Choroid plexus epithelial cell (primary cell): ENCODE measurements at regions not wholly inside any gene's neighbourhood (a gene's known extent, or its start where the extent isn't known, plus 50 kb on each side); places are given as distances from the start of the nearest gene placed in this dataset.
"Not testable (repeated sequence)": the region's sequence is repeated elsewhere in the genome, so short reads cannot be mapped to it uniquely, and the experiment has no call there.

Experiments used
- DNase-seq: peaks from one replicate; pipeline ENCODE4 v3.0.0-alpha.2; 2010; ENCODE audit warnings: low read depth
- H3K4me3 ChIP-seq: 2 replicates; pipeline ENCODE4 v1.5.1; 2011; ENCODE audit warnings: low read depth, mild to moderate bottlenecking, control low read depth, low read length, moderate library complexity
- TF ChIP-seq, protein P1 (sequence below): conservative IDR thresholded peaks from 2 replicates; pipeline ENCODE4 v1.5.1; 2011; ENCODE audit warnings: low read depth, mild to moderate bottlenecking, control low read depth, inconsistent platforms, low read length, moderate library complexity

DNA sequence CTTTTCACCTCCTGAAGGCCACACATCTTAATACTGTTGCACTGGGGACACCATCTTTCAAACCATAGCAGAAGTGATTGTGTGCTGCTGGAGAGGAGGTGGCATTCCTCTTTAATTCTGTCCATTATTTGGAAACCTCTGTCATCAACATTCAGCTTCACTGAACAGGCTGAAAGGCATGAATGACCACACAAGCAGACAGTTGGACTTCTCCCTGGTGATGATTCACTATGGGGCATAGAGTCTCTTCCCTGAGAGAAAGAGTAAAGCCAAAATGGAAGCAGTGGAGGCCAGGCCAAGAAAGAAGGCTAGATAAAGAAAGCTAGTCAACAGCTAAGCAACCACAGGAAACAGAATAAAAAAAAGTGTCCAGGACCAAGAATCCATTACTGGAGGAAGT lies 113.1 kb upstream of the VSTM2A start:
- TF ChIP-seq, protein P1, sequence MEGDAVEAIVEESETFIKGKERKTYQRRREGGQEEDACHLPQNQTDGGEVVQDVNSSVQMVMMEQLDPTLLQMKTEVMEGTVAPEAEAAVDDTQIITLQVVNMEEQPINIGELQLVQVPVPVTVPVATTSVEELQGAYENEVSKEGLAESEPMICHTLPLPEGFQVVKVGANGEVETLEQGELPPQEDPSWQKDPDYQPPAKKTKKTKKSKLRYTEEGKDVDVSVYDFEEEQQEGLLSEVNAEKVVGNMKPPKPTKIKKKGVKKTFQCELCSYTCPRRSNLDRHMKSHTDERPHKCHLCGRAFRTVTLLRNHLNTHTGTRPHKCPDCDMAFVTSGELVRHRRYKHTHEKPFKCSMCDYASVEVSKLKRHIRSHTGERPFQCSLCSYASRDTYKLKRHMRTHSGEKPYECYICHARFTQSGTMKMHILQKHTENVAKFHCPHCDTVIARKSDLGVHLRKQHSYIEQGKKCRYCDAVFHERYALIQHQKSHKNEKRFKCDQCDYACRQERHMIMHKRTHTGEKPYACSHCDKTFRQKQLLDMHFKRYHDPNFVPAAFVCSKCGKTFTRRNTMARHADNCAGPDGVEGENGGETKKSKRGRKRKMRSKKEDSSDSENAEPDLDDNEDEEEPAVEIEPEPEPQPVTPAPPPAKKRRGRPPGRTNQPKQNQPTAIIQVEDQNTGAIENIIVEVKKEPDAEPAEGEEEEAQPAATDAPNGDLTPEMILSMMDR, result no peak
- H3K4me3 ChIP-seq, result no peak overlapping the region
- no peak for DNase-seq

DNA sequence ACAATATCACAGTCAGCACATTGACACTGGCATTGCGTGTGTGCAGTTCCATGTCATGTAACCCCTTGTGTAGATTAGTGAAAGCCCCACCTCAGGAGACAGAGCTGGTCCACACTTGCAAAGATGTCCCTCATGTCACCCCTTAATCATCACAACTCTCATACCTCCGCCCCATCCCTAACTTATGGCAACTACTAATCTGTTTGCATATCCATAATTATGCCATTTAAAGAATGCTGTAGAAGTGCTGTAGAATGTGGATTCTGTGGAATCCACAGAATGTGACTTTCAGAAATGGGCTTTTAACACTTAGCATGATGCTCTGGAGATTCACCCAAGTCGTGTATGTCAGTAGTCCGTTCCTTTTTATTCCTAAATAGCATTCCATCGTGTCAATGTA lies 102.8 kb upstream of the VSTM2A start:
- TF ChIP-seq, protein P1, result no peak
- DNase-seq, result no peak

DNA sequence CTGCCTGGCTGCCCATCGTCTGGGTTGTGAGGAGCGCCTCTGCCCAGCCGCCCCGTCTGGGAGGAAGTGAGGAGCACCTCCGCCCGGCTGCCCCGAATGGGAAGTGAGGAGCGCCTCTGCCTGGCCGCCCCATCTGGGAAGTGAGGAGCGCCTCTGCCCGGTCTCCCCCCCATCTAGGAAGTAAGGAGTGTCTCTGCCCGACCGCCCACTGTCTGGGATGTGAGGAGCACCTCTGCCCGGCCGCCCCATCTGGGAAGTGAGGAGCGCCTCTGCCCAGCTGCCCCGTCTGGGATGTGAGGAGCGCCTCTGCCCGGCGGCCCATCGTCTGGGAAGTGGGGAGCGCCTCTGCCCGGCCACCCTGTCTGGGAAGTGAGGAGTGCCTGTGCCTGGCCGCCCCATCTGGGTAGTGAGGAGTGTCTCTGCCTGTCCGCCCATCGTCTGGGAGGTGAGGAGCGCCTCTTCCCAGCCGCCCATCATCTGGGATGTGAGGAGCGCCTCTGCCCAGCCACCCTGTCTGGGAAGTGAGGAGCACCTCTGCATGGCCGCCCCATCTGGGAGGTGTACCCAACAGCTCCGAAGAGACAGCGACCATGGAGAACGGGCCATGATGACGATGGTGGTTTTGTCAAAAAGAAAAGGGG lies 98.0 kb upstream of the VSTM2A start:
- not testable (repeated sequence) for DNase-seq, H3K4me3 ChIP-seq

More for the DNA sequence above, 102.8 kb upstream of the VSTM2A start:
- no peak overlapping the region for H3K4me3 ChIP-seq

DNA sequence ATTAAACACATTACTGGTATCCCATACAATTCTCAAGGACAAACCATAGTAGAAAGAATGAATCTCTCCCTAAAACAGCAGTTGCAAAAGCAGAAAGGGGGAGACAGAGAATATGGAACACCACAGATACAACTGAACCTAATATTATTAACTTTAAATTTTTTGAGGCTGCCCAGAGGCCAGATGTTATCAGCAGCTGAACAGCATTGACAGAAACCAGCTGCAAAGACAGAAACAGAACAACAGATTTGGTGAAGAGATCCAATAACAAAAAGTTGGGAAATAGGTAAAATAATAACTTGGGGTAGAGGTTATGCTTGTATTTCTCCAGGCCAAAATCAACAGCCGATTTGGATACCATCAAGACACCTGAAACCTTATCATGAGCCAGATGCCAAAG lies 89.0 kb upstream of the VSTM2A start:
- not testable (repeated sequence) for DNase-seq, H3K4me3 ChIP-seq

DNA sequence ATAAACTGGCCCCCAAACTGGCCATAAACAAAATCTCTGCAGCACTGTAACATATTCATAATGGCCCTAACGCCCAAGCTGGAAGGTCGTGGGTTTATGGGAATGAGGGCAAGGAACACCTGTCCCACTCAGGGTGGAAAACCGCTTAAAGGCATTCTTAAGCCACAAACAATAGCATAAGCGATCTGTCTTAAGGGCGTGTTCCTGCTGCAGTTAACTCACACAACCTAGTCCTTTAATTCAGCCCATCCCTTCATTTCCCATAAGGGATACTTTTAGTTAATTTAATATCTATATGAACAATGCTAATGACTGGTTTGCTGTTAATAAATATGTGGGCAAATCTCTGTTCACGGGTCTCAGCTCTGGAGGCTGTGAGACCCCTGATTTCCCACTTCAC lies 87.5 kb upstream of the VSTM2A start:
- H3K4me3 ChIP-seq, DNase-seq: not testable (repeated sequence)

DNA sequence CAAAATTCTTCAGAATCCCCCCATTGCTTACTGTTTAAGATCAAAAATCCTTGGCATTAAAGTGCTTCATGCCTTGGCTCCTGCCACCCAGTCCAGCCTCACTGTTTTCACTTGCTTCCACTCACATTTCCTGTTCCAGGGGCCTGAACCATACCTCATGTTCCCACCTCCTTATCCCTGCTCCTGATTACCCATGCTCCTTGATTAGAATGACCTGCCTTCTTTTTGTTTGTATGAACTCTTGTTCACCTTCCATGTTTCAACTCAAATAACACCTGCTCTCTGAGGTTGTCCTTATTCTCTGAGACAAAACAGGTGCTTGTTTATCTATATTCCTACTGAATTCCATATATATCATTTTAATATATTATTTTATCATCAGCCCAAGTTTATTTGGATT lies 77.1 kb upstream of the VSTM2A start:
- no peak for DNase-seq
- H3K4me3 ChIP-seq, result no peak overlapping the region
- TF ChIP-seq, protein P1, result no peak

DNA sequence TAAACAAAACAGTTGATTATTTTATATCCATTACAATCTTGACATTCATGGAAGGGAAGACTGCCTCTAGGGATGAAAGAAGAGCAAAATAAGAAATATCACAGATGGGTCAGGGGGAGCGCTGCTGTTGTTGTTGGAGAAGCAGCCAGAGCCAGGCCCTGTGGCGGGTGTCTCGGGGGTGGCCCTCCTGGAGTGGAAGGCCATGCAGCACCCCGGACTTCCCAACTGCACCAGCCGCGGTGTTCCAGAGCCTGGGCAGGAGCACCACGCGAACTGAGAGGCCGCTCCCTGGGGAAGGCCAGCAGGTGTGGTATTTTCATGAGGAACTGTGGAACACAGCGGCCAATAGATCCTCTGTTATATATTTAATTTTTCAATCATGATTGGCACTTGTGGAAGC lies 72.4 kb upstream of the VSTM2A start:
- TF ChIP-seq, protein P1, result no peak
- no peak for DNase-seq
- no peak overlapping the region for H3K4me3 ChIP-seq

DNA sequence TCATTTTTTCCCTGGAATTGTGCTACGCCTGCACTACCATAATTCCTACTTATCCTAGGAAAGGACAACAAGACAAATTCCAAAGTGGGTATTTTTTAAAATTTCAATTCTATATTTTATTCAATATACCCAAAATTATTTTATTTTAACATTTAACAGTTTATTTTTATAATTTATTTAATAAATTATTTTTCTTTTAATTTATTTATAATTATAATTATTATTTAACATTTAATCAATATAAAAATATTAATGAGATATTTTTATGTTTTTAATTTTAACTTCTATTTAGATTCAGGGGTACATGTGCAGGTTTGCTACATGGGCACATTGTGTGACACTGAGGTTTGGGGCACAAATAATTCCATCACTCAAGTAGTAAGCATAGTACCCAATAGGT lies 65.6 kb upstream of the VSTM2A start:
- no peak for DNase-seq
- TF ChIP-seq, protein P1, result no peak
- H3K4me3 ChIP-seq, result no peak overlapping the region

DNA sequence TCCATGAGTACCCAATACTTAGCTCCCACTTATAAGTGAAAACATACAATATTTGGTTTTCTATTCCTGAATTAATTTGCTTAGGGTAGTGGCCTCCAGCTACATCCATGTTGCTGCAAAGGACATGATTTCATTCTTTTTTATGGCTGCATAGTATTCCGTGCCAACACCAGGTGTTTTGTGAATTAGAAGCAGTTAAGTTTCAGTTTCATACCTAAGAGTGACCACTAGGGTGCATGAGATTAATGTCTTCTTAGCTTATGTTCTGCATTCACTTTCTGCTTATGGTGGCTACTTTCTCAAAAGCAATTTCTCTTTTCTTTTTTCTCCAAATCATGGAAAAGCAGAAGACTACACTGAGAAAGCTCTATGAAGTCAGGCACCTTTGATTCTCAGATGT lies 65.1 kb upstream of the VSTM2A start:
- DNase-seq, result no peak
- H3K4me3 ChIP-seq, result no peak overlapping the region
- TF ChIP-seq, protein P1, result no peak
